Psoas muscle (tissue), 7 donors: ENCODE measurements at regions not wholly inside any gene's neighbourhood (a gene's known extent, or its start where the extent isn't known, plus 50 kb on each side); places are given as distances from the start of the nearest gene placed in this dataset.

Experiments
- ATAC-seq, 4 donors: fragments of 200-7000 bp; cut with Tn5 transposase; one replicate each; pipeline ENCODE4 v1.9.1; 2020; ENCODE audit warnings: moderate library complexity in 3 of 4, mild to moderate bottlenecking in 2 of 4
- DNase-seq, 2 donors: peaks; one replicate each; pipeline ENCODE4 v3.0.0-alpha.2; 2020
- H3K27ac ChIP-seq: fragments of 200-600 bp; one replicate; pipeline ENCODE4 v1.8.0; 2022
- H3K27me3 ChIP-seq, 3 donors: fragments of 200-600 bp in 1 of 3; one replicate each; pipeline versions ENCODE4 v1.6.1 to v1.8.0; 2013 to 2022; ENCODE audit warnings: low read length in 2 of 3, mild to moderate bottlenecking in 2 of 3, moderate library complexity in 1 of 3; ENCODE audit not compliant: insufficient read depth in 3 of 3
- H3K36me3 ChIP-seq, 2 donors: fragments of 200-600 bp in 1 of 2; one replicate each; pipeline versions ENCODE4 v1.6.1 to v1.8.0; 2013 to 2022; ENCODE audit warnings: low read depth in 1 of 2, mild to moderate bottlenecking in 1 of 2, moderate library complexity in 1 of 2; ENCODE audit not compliant: insufficient read depth in 1 of 2
- H3K4me1 ChIP-seq: fragments of 200-600 bp; one replicate; pipeline ENCODE4 v1.8.0; 2022
- H3K4me3 ChIP-seq: fragments of 200-600 bp; one replicate; pipeline ENCODE4 v1.8.0; 2022; ENCODE audit warnings: mild to moderate bottlenecking
- H3K9me3 ChIP-seq: fragments of 200-600 bp; one replicate; pipeline ENCODE4 v1.8.0; 2022
- CTCF ChIP-seq: fragments of 200-600 bp; IDR thresholded peaks from one replicate; pipeline ENCODE4 v1.8.0; 2022; ENCODE audit warnings: antibody characterized with exemption
- WGBS, 3 donors: extraction: QIAGEN DNeasy Blood & Tissue Kit; methylation state at CpG; one replicate each; pipeline versions ENCODE4 v1.1.6 to v1.1.7; 2013; 5-methylcytosine and 5-hydroxymethylcytosine counted together
- intact Hi-C, 2 donors: fragments of 100-400 bp; cut with DNase I; formaldehyde crosslinking; loops; one replicate each; pipeline versions ENCODE4 v1.11.0 to v1.14.2; 2022
- donor health status: healthy with polysubstance abuse.
- donor health status: DM: no; HTN: no; CAD: no; lungs with moderate emphysema.
- donor health status: Bipolar disorder and iron deficiency.
- donor health status: healthy.
- donor health status: DM: yes; HTN: yes; CAD: no.
- donor health status: DM: no; HTN: no; CAD: no.
- donor health status: DM: yes; HTN: yes; CAD: no.

GRCh38 chr14:101508948-101509729, 52.2 kb upstream of the DIO3 start:
- Histone ChIP-seq H3K4me1 (no peaks in the 10 kb centered on the region), H3K27ac (no peak overlapping the region), H3K36me3 (no peaks in the 10 kb centered on the region), H3K9me3 (no peaks in the 10 kb centered on the region), H3K4me3 (no peak overlapping the region), H3K27me3 (peaks cover 0 to 22% (median 2%) of the 10 kb centered on the region in 3 donors)
- DNase-seq (peak in 1 of 2 donors; percentile 30), ATAC-seq (peak in 1 of 4 donors; percentile 18)
- TF ChIP-seq CTCF: no peak
- intact Hi-C loops: no loop called here
- WGBS, 3 donors: 52 to 79% (median 55%) methylated on average over 18 of the region's 18 CpGs

- H3K4me1 ChIP-seq: no peaks in the 10 kb centered on the region
- H3K27me3 ChIP-seq: peaks cover 0 to 19% (median 2%) of the 10 kb centered on the region in 3 donors
- ATAC-seq: no peak
- H3K36me3 ChIP-seq: no peaks in the 10 kb centered on the region
- no peak overlapping the region for H3K27ac ChIP-seq
- H3K4me3 ChIP-seq: no peak overlapping the region
- intact Hi-C loops: no loop called here
- H3K9me3 ChIP-seq: no peaks in the 10 kb centered on the region
- no peak for TF ChIP-seq CTCF
- WGBS, 3 donors: 62 to 86% (median 62%) methylated on average over 21 of the region's 21 CpGs
- DNase-seq: peak in 1 of 2 donors; percentile 35
Measured at GRCh38 chr14:101509730-101510371, 51.4 kb upstream of the DIO3 start.

DNA sequence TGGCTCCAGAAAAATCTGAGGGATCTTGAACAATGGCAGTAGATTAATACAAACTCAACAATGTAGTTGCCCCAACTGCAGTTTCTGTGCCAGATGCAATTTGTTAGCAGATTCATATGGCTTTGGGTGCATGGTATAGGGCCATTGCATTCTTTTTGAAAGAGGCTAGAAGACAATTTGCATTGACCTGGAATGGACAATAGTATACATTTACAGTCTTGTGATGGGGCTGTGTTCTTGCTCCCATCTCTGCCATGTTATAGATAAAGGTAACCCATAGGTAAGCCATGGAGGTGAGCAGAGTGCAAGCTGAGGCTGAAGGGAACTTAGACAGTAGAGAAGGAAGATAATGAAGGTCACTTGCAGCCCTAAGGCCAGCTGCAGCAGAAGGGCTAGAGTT, 50.1 kb upstream of the DIO3 start:
- TF ChIP-seq CTCF: no peak
- intact Hi-C loops: no loop called here
- H3K4me1 ChIP-seq: no peaks in the 10 kb centered on the region
- H3K27me3 ChIP-seq: peaks cover 0 to 19% (median 2%) of the 10 kb centered on the region in 3 donors
- DNase-seq: no peak
- H3K36me3 ChIP-seq: no peaks in the 10 kb centered on the region
- no peak overlapping the region for H3K27ac ChIP-seq
- no peak for ATAC-seq
- H3K9me3 ChIP-seq: no peaks in the 10 kb centered on the region
- no peak overlapping the region for H3K4me3 ChIP-seq
